LoVo (cell line): ENCODE measurements at regions not wholly inside any gene's neighbourhood (a gene's known extent, or its start where the extent isn't known, plus 50 kb on each side); places are given as distances from the start of the nearest gene placed in this dataset.

Source experiments
- DNase-seq: peaks from one replicate; pipeline ENCODE4 v3.0.0-alpha.2; 2016; ENCODE audit warnings: low spot score

GRCh38 chr22:48593551-48593950, 1234.1 kb downstream of the BRD1 start:
- no peak for DNase-seq

- DNase-seq: no peak
Observed at GRCh38 chr22:48592931-48593330, 1234.7 kb downstream of the BRD1 start.

GRCh38 chr22:48592488-48592887, 1235.2 kb downstream of the BRD1 start:
- DNase-seq: no peak

- DNase-seq: no peak
Observed at GRCh38 chr22:48592066-48592345, 1235.7 kb downstream of the BRD1 start.

GRCh38 chr22:48591286-48592065, 1236.2 kb downstream of the BRD1 start:
- DNase-seq: no peak

GRCh38 chr22:48589901-48590300, 1237.8 kb downstream of the BRD1 start:
- no peak for DNase-seq

GRCh38 chr22:48588878-48589450, 1238.7 kb downstream of the BRD1 start:
- no peak for DNase-seq

- no peak for DNase-seq
Observed at GRCh38 chr22:48588151-48588877, 1239.4 kb downstream of the BRD1 start.

GRCh38 chr22:48587236-48587865, 1240.3 kb downstream of the BRD1 start:
- no peak for DNase-seq

GRCh38 chr22:48586799-48587185, 1240.9 kb downstream of the BRD1 start:
- DNase-seq: no peak

GRCh38 chr22:48585916-48586798, 1241.5 kb downstream of the BRD1 start:
- no peak for DNase-seq

GRCh38 chr22:48584170-48584569, 1243.5 kb downstream of the BRD1 start:
- no peak for DNase-seq

- no peak for DNase-seq
Observed at GRCh38 chr22:48581796-48582469, 1245.7 kb downstream of the BRD1 start.

- no peak for DNase-seq
Observed at GRCh38 chr22:48581205-48581766, 1246.4 kb downstream of the BRD1 start.

- DNase-seq: no peak
Observed at GRCh38 chr22:48580481-48580970, 1247.1 kb downstream of the BRD1 start.

- no peak for DNase-seq
Observed at GRCh38 chr22:48579928-48580309, 1247.8 kb downstream of the BRD1 start.

GRCh38 chr22:48579043-48579927, 1248.4 kb downstream of the BRD1 start:
- no peak for DNase-seq

- DNase-seq: no peak
Observed at GRCh38 chr22:48578138-48579042, 1249.3 kb downstream of the BRD1 start.

GRCh38 chr22:48577691-48578090, 1250.0 kb downstream of the BRD1 start:
- DNase-seq: no peak
